ENCODE measurements at regions not wholly inside any gene's neighbourhood (a gene's known extent, or its start where the extent isn't known, plus 50 kb on each side); places are given as distances from the start of the nearest gene placed in this dataset.

DNA sequence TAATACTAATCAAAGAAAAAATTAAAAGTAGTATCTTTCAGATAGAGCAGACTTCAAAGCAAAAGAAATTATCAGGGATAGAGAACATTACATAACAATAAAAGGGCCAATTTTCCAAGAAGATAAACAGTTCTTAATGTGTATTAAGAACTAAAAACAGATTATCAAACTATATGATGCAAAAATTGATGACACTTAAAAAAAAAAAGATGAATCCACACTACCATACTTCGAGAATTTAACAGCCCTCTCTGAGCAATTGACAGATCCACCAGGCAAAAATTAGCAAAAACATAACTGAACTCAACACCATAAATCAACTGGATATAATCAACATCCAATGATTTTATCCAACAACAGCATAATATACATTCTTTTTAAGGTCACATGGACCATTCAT, 686.5 kb downstream of the LRFN5 start:
- Histone ChIP-seq H3K27ac (ENCODE audit: low read depth, low read length) (no peak overlapping the region), H3K4me3 (ENCODE audit: low read depth, low read length) (no peak overlapping the region), H3K27me3 (ENCODE audit: control insufficient read depth, insufficient read depth, low read length) (no peaks in the 10 kb centered on the region), H3K9me3 (ENCODE audit: control insufficient read depth, insufficient read depth, low read length) (no peaks in the 10 kb centered on the region)
- TF ChIP-seq, protein P1, sequence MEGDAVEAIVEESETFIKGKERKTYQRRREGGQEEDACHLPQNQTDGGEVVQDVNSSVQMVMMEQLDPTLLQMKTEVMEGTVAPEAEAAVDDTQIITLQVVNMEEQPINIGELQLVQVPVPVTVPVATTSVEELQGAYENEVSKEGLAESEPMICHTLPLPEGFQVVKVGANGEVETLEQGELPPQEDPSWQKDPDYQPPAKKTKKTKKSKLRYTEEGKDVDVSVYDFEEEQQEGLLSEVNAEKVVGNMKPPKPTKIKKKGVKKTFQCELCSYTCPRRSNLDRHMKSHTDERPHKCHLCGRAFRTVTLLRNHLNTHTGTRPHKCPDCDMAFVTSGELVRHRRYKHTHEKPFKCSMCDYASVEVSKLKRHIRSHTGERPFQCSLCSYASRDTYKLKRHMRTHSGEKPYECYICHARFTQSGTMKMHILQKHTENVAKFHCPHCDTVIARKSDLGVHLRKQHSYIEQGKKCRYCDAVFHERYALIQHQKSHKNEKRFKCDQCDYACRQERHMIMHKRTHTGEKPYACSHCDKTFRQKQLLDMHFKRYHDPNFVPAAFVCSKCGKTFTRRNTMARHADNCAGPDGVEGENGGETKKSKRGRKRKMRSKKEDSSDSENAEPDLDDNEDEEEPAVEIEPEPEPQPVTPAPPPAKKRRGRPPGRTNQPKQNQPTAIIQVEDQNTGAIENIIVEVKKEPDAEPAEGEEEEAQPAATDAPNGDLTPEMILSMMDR (IDR thresholded peaks at IDR 0.05; ENCODE audit: low read depth, low read length): no peak
- ChIA-PET POLR2A (no interaction called here), CTCF (interaction anchor here (0.6 kb wide), 1 partner anchor 1354 kb away, joined by 3 read pairs; no protein-coding TSS in a partner anchor)
- DNase-seq (ENCODE audit: low read depth, low spot score): no peak

GRCh38 chr14:42277840-42278239, 671.2 kb downstream of the LRFN5 start:
- ChIA-PET CTCF (interaction anchor here (0.6 kb wide), 1 partner anchor 118 kb away, joined by 3 read pairs; no protein-coding TSS in a partner anchor), POLR2A (no interaction called here)
- TF ChIP-seq, protein P1 (IDR thresholded peaks at IDR 0.05; ENCODE audit: low read depth, low read length): no peak
- no peak for DNase-seq (ENCODE audit: low read depth, low spot score)
- no peaks in the 10 kb centered on the region for H3K27me3 ChIP-seq (ENCODE audit: control insufficient read depth, insufficient read depth, low read length)
- H3K9me3 ChIP-seq (ENCODE audit: control insufficient read depth, insufficient read depth, low read length): no peaks in the 10 kb centered on the region
- no peak overlapping the region for H3K4me3 ChIP-seq (ENCODE audit: low read depth, low read length)
- H3K27ac ChIP-seq (ENCODE audit: low read depth, low read length): no peak overlapping the region

DNA sequence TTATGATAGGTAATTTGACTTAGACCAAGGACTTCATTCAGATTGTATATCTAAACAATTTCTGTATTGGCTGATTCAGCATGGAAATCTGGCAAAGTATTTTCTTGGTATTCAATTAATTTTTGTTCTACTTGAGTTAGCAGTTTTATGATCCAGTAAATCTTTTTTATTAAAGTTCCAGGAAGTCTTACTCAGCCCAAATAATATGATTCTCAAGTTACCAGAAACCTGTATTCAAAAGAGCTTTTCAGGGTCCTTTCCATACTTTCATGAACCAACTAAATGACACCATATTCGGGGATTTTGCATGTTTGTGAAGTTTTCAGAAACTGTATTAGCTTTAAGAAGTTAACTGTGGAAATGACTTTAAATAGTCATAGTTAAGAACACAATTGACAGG, 662.6 kb downstream of the LRFN5 start:
- ChIA-PET CTCF (interaction anchor here (1.4 kb wide), 1 partner anchor 45 kb away, joined by 3 read pairs; no protein-coding TSS in a partner anchor), POLR2A (no interaction called here)
- Histone ChIP-seq H3K9me3 (ENCODE audit: control insufficient read depth, insufficient read depth, low read length) (no peaks in the 10 kb centered on the region), H3K27me3 (ENCODE audit: control insufficient read depth, insufficient read depth, low read length) (no peaks in the 10 kb centered on the region), H3K27ac (ENCODE audit: low read depth, low read length) (no peak overlapping the region), H3K4me3 (ENCODE audit: low read depth, low read length) (no peak overlapping the region)
- TF ChIP-seq, protein P1 (IDR thresholded peaks at IDR 0.05; ENCODE audit: low read depth, low read length): no peak
- no peak for DNase-seq (ENCODE audit: low read depth, low spot score)

DNA sequence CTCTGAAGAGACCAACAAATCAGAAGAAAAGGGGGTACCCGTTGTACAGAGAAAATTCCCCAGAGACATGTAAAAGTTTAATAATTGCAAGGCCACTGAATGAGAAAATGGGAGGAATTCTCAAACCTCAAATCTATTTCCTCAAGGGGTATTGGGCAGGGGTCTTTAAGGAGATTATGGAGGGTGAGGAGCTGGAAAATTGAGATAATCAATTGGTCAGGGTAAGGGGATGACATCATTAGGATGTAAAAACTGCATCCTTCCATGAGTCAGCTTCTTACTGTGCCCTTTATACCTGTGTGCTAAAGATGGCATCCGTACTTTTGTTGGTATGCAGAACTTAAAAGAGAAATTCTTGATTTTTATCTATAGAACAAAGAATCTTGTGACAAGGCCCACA, 641.5 kb downstream of the LRFN5 start:
- Histone ChIP-seq H3K27ac (ENCODE audit: low read depth, low read length) (no peak overlapping the region), H3K27me3 (ENCODE audit: control insufficient read depth, insufficient read depth, low read length) (no peaks in the 10 kb centered on the region), H3K9me3 (ENCODE audit: control insufficient read depth, insufficient read depth, low read length) (no peaks in the 10 kb centered on the region), H3K4me3 (ENCODE audit: low read depth, low read length) (no peak overlapping the region)
- TF ChIP-seq, protein P1 (IDR thresholded peaks at IDR 0.05; ENCODE audit: low read depth, low read length): no peak
- ChIA-PET CTCF (interaction anchor here (0.9 kb wide), 1 partner anchor 23 kb away, joined by 3 read pairs; no protein-coding TSS in a partner anchor), POLR2A (no interaction called here)
- no peak for DNase-seq (ENCODE audit: low read depth, low spot score)

GRCh38 chr14:42241101-42241500, 634.4 kb downstream of the LRFN5 start:
- no peak for DNase-seq (ENCODE audit: low read depth, low spot score)
- no peak overlapping the region for H3K27ac ChIP-seq (ENCODE audit: low read depth, low read length)
- TF ChIP-seq, protein P1 (IDR thresholded peaks at IDR 0.05; ENCODE audit: low read depth, low read length): no peak
- ChIA-PET POLR2A (no interaction called here), CTCF (no interaction called here)
- H3K4me3 ChIP-seq (ENCODE audit: low read depth, low read length): no peak overlapping the region
- no peaks in the 10 kb centered on the region for H3K9me3 ChIP-seq (ENCODE audit: control insufficient read depth, insufficient read depth, low read length)
- H3K27me3 ChIP-seq (ENCODE audit: control insufficient read depth, insufficient read depth, low read length): no peaks in the 10 kb centered on the region

All from AG04450 (cell line).